A673 (cell line): ENCODE measurements at regions not wholly inside any gene's neighbourhood (a gene's known extent, or its start where the extent isn't known, plus 50 kb on each side); places are given as distances from the start of the nearest gene placed in this dataset.
A peak's percentile ranks its signal among the peaks of the same experiment; 100 is the strongest.

Experiments
- BruUV-seq: library from RNA; stranded (reverse); fragments of 400-500 nt; replicated peaks from 2 replicates; lab custom pipeline; 2021; lab: Mats Ljungman, UMichigan
- CTCF ChIA-PET: fragments of 300-600 bp; sonication (Branson Sonifier 250); formaldehyde crosslinking; loops from one replicate; lab custom pipeline; 2022; ENCODE audit warnings: antibody characterized with exemption; lab: Charles Lee
- POLR2A ChIA-PET: fragments of 300-600 bp; sonication (Branson Sonifier 250); formaldehyde crosslinking; loops from one replicate; lab custom pipeline; 2022; ENCODE audit warnings: antibody characterized with exemption; ENCODE audit not compliant: low non-redundant PET; lab: Charles Lee
- DNase-seq: peaks from one replicate; pipeline ENCODE4 v3.0.0-alpha.2; 2015; ENCODE audit warnings: low spot score
- H3K27ac ChIP-seq: fragments of 200-600 bp; sonication (generic); 2 replicates; pipeline ENCODE4 v1.5.1; 2016; ENCODE audit warnings: mixed run types, low read depth, mild to moderate bottlenecking, mixed read lengths, antibody characterized with exemption, low read length; ENCODE audit not compliant: poor library complexity, severe bottlenecking
- H3K27me3 ChIP-seq: fragments of 200-600 bp; sonication (generic); replicated peaks from 2 replicates; pipeline ENCODE4 v1.6.1; 2017; ENCODE audit warnings: mixed run types, low read depth, mild to moderate bottlenecking, mixed read lengths, antibody characterized with exemption, low read length; ENCODE audit not compliant: insufficient read depth, poor library complexity
- H3K36me3 ChIP-seq: fragments of 200-600 bp; sonication (generic); 2 replicates; pipeline ENCODE4 v1.6.1; 2016; ENCODE audit warnings: mixed run types, mild to moderate bottlenecking, mixed read lengths, antibody characterized with exemption, low read length; ENCODE audit not compliant: insufficient read depth, poor library complexity, severe bottlenecking
- H3K4me1 ChIP-seq: fragments of 200-600 bp; sonication (generic); 2 replicates; pipeline ENCODE4 v1.6.1; 2017; ENCODE audit warnings: mixed run types, mild to moderate bottlenecking, mixed read lengths, antibody characterized with exemption, low read length; ENCODE audit not compliant: insufficient read depth, poor library complexity, severe bottlenecking
- H3K4me3 ChIP-seq: fragments of 200-600 bp; sonication (generic); 2 replicates; pipeline ENCODE4 v1.5.1; 2016; ENCODE audit warnings: low read depth, mixed run types, mild to moderate bottlenecking, mixed read lengths, low read length; ENCODE audit not compliant: poor library complexity, severe bottlenecking
- H3K9me3 ChIP-seq: fragments of 200-600 bp; sonication (generic); 2 replicates; pipeline ENCODE4 v1.6.1; 2016; ENCODE audit warnings: mixed run types, low read depth, mild to moderate bottlenecking, mixed read lengths, antibody characterized with exemption, low read length; ENCODE audit not compliant: poor library complexity, severe bottlenecking
- EZH2 ChIP-seq: fragments of 200-600 bp; sonication (generic); IDR thresholded peaks from 2 replicates; pipeline ENCODE4 v1.6.1; 2017; ENCODE audit warnings: borderline replicate concordance, low read depth, mild to moderate bottlenecking, mixed read lengths, antibody characterized with exemption, low read length; ENCODE audit not compliant: poor library complexity, severe bottlenecking
- intact Hi-C: fragments of 100-400 bp; cut with micrococcal nuclease; formaldehyde crosslinking; loops from one replicate; pipeline ENCODE4 v1.10.0; 2022; ENCODE audit not compliant: unreplicated experiment
- TF ChIP-seq, protein P1 (sequence below): fragments of 300-800, 200-600 bp; sonication (generic); conservative IDR thresholded peaks from 2 replicates; pipeline ENCODE4 v1.5.1; 2017; ENCODE audit warnings: low read depth, mild to moderate bottlenecking, antibody characterized with exemption, low read length, moderate library complexity, mixed read lengths

DNA sequence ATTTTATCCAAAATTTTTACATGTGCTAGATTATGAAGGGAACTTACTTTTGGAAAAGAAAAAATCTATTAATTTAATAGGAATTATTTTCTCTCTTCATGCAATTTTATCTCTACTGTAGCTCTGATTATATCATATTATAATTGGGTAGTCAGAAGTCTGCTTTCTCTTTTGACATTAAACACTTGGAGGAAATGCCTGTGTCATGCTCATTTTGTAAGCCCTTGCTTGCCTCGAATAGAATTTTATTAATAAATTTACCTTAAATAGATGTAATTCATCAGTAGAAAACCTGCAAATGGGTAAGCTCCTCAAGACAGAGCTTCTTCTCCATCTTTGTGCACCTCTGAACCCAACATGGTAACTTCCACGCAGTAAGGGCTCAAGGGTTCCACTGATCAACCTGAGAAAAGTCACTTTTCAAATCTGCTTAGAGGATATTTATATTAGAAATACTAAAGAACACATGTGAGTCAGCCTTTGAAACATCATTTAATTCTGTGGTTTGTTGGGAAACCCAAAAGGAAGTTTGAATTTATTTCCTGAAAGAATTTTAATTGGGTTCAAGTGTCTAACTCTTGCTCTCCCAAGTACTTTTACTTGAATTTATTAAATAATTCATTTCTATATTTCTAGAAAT lies 266.0 kb downstream of the ALDH8A1 start:
- Histone ChIP-seq H3K4me1 (peaks cover 17% of the 10 kb centered on the region), H3K27me3 (no peaks in the 10 kb centered on the region), H3K4me3 (no peak overlapping the region), H3K9me3 (no peaks in the 10 kb centered on the region), H3K36me3 (no peaks in the 10 kb centered on the region), H3K27ac (no peak overlapping the region)
- no peak for TF ChIP-seq EZH2
- TF ChIP-seq, protein P1, sequence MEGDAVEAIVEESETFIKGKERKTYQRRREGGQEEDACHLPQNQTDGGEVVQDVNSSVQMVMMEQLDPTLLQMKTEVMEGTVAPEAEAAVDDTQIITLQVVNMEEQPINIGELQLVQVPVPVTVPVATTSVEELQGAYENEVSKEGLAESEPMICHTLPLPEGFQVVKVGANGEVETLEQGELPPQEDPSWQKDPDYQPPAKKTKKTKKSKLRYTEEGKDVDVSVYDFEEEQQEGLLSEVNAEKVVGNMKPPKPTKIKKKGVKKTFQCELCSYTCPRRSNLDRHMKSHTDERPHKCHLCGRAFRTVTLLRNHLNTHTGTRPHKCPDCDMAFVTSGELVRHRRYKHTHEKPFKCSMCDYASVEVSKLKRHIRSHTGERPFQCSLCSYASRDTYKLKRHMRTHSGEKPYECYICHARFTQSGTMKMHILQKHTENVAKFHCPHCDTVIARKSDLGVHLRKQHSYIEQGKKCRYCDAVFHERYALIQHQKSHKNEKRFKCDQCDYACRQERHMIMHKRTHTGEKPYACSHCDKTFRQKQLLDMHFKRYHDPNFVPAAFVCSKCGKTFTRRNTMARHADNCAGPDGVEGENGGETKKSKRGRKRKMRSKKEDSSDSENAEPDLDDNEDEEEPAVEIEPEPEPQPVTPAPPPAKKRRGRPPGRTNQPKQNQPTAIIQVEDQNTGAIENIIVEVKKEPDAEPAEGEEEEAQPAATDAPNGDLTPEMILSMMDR, result no peak
- DNase-seq, result peak; percentile 65
- no TSS peak for BruUV-seq
- intact Hi-C loops, result no loop called here
- ChIA-PET POLR2A (no interaction called here), CTCF (no interaction called here)

DNA sequence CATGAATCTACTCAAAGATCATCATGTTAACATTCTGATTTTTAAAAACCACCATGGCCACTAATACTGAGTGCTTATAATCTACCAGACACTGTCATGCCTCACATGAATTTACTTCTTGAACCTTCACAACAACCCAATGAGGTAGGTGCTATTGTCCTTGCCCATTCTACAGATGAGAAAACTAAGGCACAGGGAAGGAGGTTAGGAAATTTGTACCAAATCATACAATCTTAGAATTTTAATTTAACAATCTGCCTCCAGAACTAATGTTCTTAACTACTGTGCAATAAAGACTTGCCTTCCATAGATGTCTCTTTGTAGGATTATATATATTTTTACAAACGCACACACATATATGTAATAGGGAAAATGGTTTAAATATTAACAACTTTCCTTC lies 269.5 kb downstream of the ALDH8A1 start:
- TF ChIP-seq EZH2, result no peak
- TF ChIP-seq, protein P1, result no peak
- Histone ChIP-seq H3K4me3 (no peak overlapping the region), H3K27me3 (no peaks in the 10 kb centered on the region), H3K27ac (no peak overlapping the region), H3K36me3 (no peaks in the 10 kb centered on the region), H3K9me3 (no peaks in the 10 kb centered on the region), H3K4me1 (peaks cover 52% of the 10 kb centered on the region)
- POLR2A ChIA-PET, result no interaction called here
- intact Hi-C loops, result no loop called here
- DNase-seq, result no peak
- no TSS peak for BruUV-seq
- CTCF ChIA-PET, result no interaction called here

- Histone ChIP-seq H3K9me3 (no peaks in the 10 kb centered on the region), H3K27ac (no peak overlapping the region), H3K4me1 (peaks cover 56% of the 10 kb centered on the region), H3K4me3 (no peak overlapping the region), H3K27me3 (no peaks in the 10 kb centered on the region), H3K36me3 (no peaks in the 10 kb centered on the region)
- CTCF ChIA-PET, result no interaction called here
- TF ChIP-seq, protein P1, result no peak
- no peak for TF ChIP-seq EZH2
- POLR2A ChIA-PET, result no interaction called here
- no peak for DNase-seq
- no TSS peak for BruUV-seq
- intact Hi-C loops, result no loop called here
Measured at GRCh38 chr6:134680021-134680420, 269.9 kb downstream of the ALDH8A1 start.
